ENCODE measurements at regions not wholly inside any gene's neighbourhood (a gene's known extent, or its start where the extent isn't known, plus 50 kb on each side); places are given as distances from the start of the nearest gene placed in this dataset.

DNA sequence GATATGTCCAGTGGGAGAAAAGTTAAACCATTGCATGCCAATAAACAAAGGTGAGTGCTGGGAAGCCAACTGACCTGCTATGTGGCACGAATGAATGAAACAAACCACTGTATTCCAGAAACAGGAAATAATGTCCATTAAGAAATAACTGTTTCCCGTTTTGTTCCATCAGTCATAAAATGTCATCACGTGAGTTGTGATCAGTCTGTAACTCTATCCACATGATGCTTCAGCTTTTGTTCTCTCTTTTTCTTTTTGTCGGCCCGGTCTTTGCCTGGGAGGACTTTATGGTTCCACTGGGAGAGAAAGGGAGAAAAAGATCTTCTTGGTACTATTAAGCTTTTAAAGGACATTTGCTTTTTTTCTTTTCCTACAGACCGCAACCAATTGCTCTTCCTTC is 179.9 kb downstream of the TGFB2 start:
- TF ChIP-seq, protein P1, sequence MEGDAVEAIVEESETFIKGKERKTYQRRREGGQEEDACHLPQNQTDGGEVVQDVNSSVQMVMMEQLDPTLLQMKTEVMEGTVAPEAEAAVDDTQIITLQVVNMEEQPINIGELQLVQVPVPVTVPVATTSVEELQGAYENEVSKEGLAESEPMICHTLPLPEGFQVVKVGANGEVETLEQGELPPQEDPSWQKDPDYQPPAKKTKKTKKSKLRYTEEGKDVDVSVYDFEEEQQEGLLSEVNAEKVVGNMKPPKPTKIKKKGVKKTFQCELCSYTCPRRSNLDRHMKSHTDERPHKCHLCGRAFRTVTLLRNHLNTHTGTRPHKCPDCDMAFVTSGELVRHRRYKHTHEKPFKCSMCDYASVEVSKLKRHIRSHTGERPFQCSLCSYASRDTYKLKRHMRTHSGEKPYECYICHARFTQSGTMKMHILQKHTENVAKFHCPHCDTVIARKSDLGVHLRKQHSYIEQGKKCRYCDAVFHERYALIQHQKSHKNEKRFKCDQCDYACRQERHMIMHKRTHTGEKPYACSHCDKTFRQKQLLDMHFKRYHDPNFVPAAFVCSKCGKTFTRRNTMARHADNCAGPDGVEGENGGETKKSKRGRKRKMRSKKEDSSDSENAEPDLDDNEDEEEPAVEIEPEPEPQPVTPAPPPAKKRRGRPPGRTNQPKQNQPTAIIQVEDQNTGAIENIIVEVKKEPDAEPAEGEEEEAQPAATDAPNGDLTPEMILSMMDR (conservative IDR thresholded peaks at IDR 0.05; ENCODE audit: low read length), result no peak
- no peak for TF ChIP-seq EZH2phosphoT487 (IDR thresholded peaks at IDR 0.05; ENCODE audit: borderline replicate concordance, low read depth, low read length)

All from OCI-LY7 (cell line).